IMR-90 (cell line): ENCODE measurements at regions not wholly inside any gene's neighbourhood (a gene's known extent, or its start where the extent isn't known, plus 50 kb on each side); places are given as distances from the start of the nearest gene placed in this dataset.

Source experiments
- ATAC-seq: fragments of 200-7000 bp; cut with Tn5 transposase; 2 replicates; pipeline ENCODE4 v1.9.1; 2020; ENCODE audit warnings: low read depth, mild to moderate bottlenecking, moderate library complexity
- BruUV-seq: library from RNA; stranded (reverse); fragments of 400-500 nt; replicated peaks from 2 replicates; lab custom pipeline; 2021; lab: Mats Ljungman, UMichigan
- CTCF ChIA-PET: fragments of 300-600 bp; formaldehyde crosslinking; extraction: SDS; loops from one replicate; lab custom pipeline; 2021; ENCODE audit warnings: antibody characterized with exemption; lab: Yijun Ruan, JAX
- POLR2A ChIA-PET: fragments of 300-600 bp; sonication (Branson Sonifier 250); formaldehyde crosslinking; loops from one replicate; lab custom pipeline; 2022; ENCODE audit warnings: antibody characterized with exemption; ENCODE audit not compliant: unreplicated experiment; lab: Charles Lee
- DNase-seq: peaks from one replicate; pipeline ENCODE4 v3.0.0; 2013
- H2AFZ ChIP-seq: replicated peaks from 2 replicates; pipeline ENCODE3; 2013; ENCODE audit warnings: low read length, mild to moderate bottlenecking; ENCODE audit not compliant: poor library complexity
- H2AK5ac ChIP-seq: 2 replicates; pipeline ENCODE4 v1.6.1; 2013; ENCODE audit warnings: low read depth, low read length, inconsistent platforms
- H2AK9ac ChIP-seq: replicated peaks from 2 replicates; pipeline ENCODE3; 2013; ENCODE audit warnings: mild to moderate bottlenecking, low read depth, low read length, moderate library complexity; ENCODE audit not compliant: poor library complexity
- H2BK120ac ChIP-seq: 2 replicates; pipeline ENCODE4 v1.6.1; 2013; ENCODE audit warnings: low read depth, low read length, inconsistent platforms
- H2BK15ac ChIP-seq: 3 replicates; pipeline ENCODE4 v1.6.1; 2013; ENCODE audit warnings: low read depth, low read length, inconsistent platforms
- H2BK20ac ChIP-seq: 2 replicates; pipeline ENCODE4 v1.6.1; 2013; ENCODE audit warnings: low read depth, mild to moderate bottlenecking, inconsistent platforms, low read length, moderate library complexity
- H2BK5ac ChIP-seq: 2 replicates; pipeline ENCODE4 v1.6.1; 2013; ENCODE audit warnings: mild to moderate bottlenecking, low read depth, low read length, inconsistent platforms; ENCODE audit not compliant: poor library complexity, severe bottlenecking
- H3K14ac ChIP-seq: replicated peaks from 2 replicates; pipeline ENCODE4 v1.6.1; 2013; ENCODE audit warnings: low read depth, low read length, inconsistent platforms
- H3K18ac ChIP-seq: 2 replicates; pipeline ENCODE4 v1.6.1; 2013; ENCODE audit warnings: low read depth, low read length, control low read depth
- H3K23ac ChIP-seq: 2 replicates; pipeline ENCODE4 v1.6.1; 2013; ENCODE audit warnings: low read depth, low read length, inconsistent platforms
- H3K27ac ChIP-seq: 2 replicates; pipeline ENCODE4 v1.5.1; 2013; ENCODE audit warnings: mild to moderate bottlenecking, control low read depth, low read length; ENCODE audit not compliant: insufficient read depth
- H3K27me3 ChIP-seq: 2 replicates; pipeline ENCODE4 v1.6.1; 2013; ENCODE audit warnings: low read length; ENCODE audit not compliant: control insufficient read depth, insufficient read depth
- H3K36me3 ChIP-seq: 2 replicates; pipeline ENCODE4 v1.6.1; 2013; ENCODE audit warnings: low read length, mixed read lengths; ENCODE audit not compliant: control insufficient read depth, insufficient read depth
- H3K4ac ChIP-seq: 2 replicates; pipeline ENCODE4 v1.6.1; 2013; ENCODE audit warnings: low read depth, low read length, inconsistent platforms
- H3K4me1 ChIP-seq: 2 replicates; pipeline ENCODE4 v1.6.1; 2013; ENCODE audit warnings: low read length, mixed read lengths; ENCODE audit not compliant: control insufficient read depth, insufficient read depth
- H3K4me2 ChIP-seq: 2 replicates; pipeline ENCODE4 v1.6.1; 2013; ENCODE audit warnings: low read depth, mild to moderate bottlenecking, control low read depth, low read length, moderate library complexity
- H3K4me3 ChIP-seq: 2 replicates; pipeline ENCODE4 v1.5.1; 2013; ENCODE audit warnings: low read depth, mild to moderate bottlenecking, control low read depth, low read length, moderate library complexity; ENCODE audit not compliant: insufficient read depth
- H3K56ac ChIP-seq: 2 replicates; pipeline ENCODE4 v1.6.1; 2013; ENCODE audit warnings: low read length, inconsistent platforms; ENCODE audit not compliant: insufficient read depth; ENCODE audit errors: extremely low read depth
- H3K79me1 ChIP-seq, 2 experiments: 2 replicates each; pipeline ENCODE4 v1.6.1; 2013; ENCODE audit warnings: low read length in 2 of 2, inconsistent platforms in 1 of 2, low read depth in 1 of 2
- H3K9ac ChIP-seq: 2 replicates; pipeline ENCODE4 v1.6.1; 2013; ENCODE audit warnings: low read depth, low read length, control low read depth
- H3K9me1 ChIP-seq: 2 replicates; pipeline ENCODE4 v1.6.1; 2013; ENCODE audit warnings: low read length, inconsistent platforms; ENCODE audit not compliant: insufficient read depth
- H3K9me3 ChIP-seq: 2 replicates; pipeline ENCODE4 v1.6.1; 2013; ENCODE audit warnings: low read length; ENCODE audit not compliant: control insufficient read depth, insufficient read depth
- H4K20me1 ChIP-seq: 2 replicates; pipeline ENCODE4 v1.6.1; 2013; ENCODE audit warnings: low read length, inconsistent platforms; ENCODE audit not compliant: insufficient read depth
- H4K5ac ChIP-seq: 2 replicates; pipeline ENCODE4 v1.6.1; 2013; ENCODE audit warnings: mild to moderate bottlenecking, low read depth, low read length, control low read depth
- H4K8ac ChIP-seq, 2 experiments: 2 replicates each; pipeline ENCODE4 v1.6.1; 2013; ENCODE audit warnings: low read depth in 2 of 2, low read length in 2 of 2, control low read depth in 1 of 2, inconsistent platforms in 1 of 2
- H4K91ac ChIP-seq: 2 replicates; pipeline ENCODE4 v1.6.1; 2013; ENCODE audit warnings: low read depth, low read length, inconsistent platforms; ENCODE audit not compliant: insufficient read depth
- CEBPB ChIP-seq: IDR thresholded peaks from 2 replicates; pipeline ENCODE4 v1.6.1; 2012; ENCODE audit warnings: low read depth, low read length, improper control_type of control experiment
- FOS ChIP-seq: fragments of 150-350 bp; IDR thresholded peaks from 2 replicates; pipeline ENCODE4 v1.6.1; 2016; ENCODE audit warnings: low read depth, low read length
- NFE2L2 ChIP-seq: fragments of 150-350 bp; IDR thresholded peaks from 2 replicates; pipeline ENCODE4 v1.6.1; 2016; ENCODE audit warnings: low read depth, mild to moderate bottlenecking, low read length
- RCOR1 ChIP-seq: IDR thresholded peaks from 2 replicates; pipeline ENCODE4 v1.6.1; 2012; ENCODE audit warnings: mild to moderate bottlenecking, low read length, improper control_type of control experiment; ENCODE audit not compliant: insufficient replicate concordance
- RFX5 ChIP-seq: IDR thresholded peaks from 2 replicates; pipeline ENCODE4 v1.8.0; 2012; ENCODE audit warnings: low read depth, mild to moderate bottlenecking, low read length, moderate library complexity
- WGBS, 2 experiments: methylation state at CpG; one replicate each; pipeline versions ENCODE4 v1.1.5 to v1.1.7; 2013; ENCODE audit warnings: missing lambda C conversion rate in 2 of 2; ENCODE audit not compliant: insufficient read length in 1 of 2; ENCODE audit errors: extremely low coverage in 2 of 2; 5-methylcytosine and 5-hydroxymethylcytosine counted together
- dilution Hi-C: fragments of 300-500 bp; cut with HindIII; formaldehyde crosslinking; loops from one replicate; pipeline ENCODE4 v1.14.3; 2018; ENCODE audit warnings: low sequenced_read_pairs; ENCODE audit not compliant: unreplicated experiment
- in situ Hi-C: fragments of 300-500 bp; cut with MboI; formaldehyde crosslinking; loops from 3 replicates; pipeline ENCODE4 v1.14.3; 2019; ENCODE audit warnings: low sequenced_read_pairs, inconsistent platforms, mixed read lengths
- intact Hi-C: fragments of 100-400 bp; cut with micrococcal nuclease; formaldehyde crosslinking; loops from 2 replicates; pipeline ENCODE4 v1.10.0; 2022
- TF ChIP-seq, protein P1 (sequence below): fragments of 150-350 bp; IDR thresholded peaks from 2 replicates; pipeline ENCODE4 v1.6.1; 2017; ENCODE audit warnings: mild to moderate bottlenecking, antibody characterized with exemption, low read length, low read depth
- TF ChIP-seq, protein P2 (sequence below): fragments of 150-350 bp; IDR thresholded peaks from 2 replicates; pipeline ENCODE4 v1.6.1; 2016; ENCODE audit warnings: low read depth, mild to moderate bottlenecking, low read length, moderate library complexity, borderline replicate concordance

DNA sequence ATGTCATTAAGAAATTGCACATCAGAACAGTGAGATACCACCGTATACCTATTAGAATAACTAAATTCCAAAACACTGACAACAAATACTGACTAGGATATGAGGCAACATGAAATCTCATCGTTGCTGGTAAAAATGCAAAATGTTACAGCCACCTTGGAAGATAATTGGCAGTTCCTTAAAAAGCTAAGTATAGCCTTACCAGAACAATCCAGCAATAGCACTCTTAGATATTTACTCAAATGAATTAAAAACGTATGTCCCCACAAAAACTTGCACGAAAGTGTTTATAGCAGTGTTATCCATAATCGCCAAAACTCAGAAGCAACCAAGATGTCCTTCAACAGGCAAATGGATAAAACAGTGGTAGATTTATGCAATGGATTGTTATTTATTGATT, 241.7 kb downstream of the EPHA4 start:
- H4K91ac ChIP-seq: no peak overlapping the region
- no peak overlapping the region for H3K56ac ChIP-seq
- ChIA-PET POLR2A (no interaction called here), CTCF (no interaction called here)
- no peak overlapping the region for H3K9ac ChIP-seq
- H2AK5ac ChIP-seq: no peak overlapping the region
- H2AK9ac ChIP-seq: no peak overlapping the region
- no peaks in the 10 kb centered on the region for H3K79me1 ChIP-seq
- H2BK120ac ChIP-seq: no peak overlapping the region
- no TSS peak for BruUV-seq
- H3K4me3 ChIP-seq: no peak overlapping the region
- no peak overlapping the region for H3K4ac ChIP-seq
- no peak overlapping the region for H4K8ac ChIP-seq
- no peak overlapping the region for H3K18ac ChIP-seq
- no peaks in the 10 kb centered on the region for H3K27me3 ChIP-seq
- intact Hi-C loops: no loop called here
- H3K9me1 ChIP-seq: no peaks in the 10 kb centered on the region
- TF ChIP-seq RCOR1 (no peak), NFE2L2 (no peak), FOS (no peak), CEBPB (no peak), RFX5 (no peak)
- TF ChIP-seq, protein P1, sequence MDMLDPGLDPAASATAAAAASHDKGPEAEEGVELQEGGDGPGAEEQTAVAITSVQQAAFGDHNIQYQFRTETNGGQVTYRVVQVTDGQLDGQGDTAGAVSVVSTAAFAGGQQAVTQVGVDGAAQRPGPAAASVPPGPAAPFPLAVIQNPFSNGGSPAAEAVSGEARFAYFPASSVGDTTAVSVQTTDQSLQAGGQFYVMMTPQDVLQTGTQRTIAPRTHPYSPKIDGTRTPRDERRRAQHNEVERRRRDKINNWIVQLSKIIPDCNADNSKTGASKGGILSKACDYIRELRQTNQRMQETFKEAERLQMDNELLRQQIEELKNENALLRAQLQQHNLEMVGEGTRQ: no peak
- TF ChIP-seq, protein P2, sequence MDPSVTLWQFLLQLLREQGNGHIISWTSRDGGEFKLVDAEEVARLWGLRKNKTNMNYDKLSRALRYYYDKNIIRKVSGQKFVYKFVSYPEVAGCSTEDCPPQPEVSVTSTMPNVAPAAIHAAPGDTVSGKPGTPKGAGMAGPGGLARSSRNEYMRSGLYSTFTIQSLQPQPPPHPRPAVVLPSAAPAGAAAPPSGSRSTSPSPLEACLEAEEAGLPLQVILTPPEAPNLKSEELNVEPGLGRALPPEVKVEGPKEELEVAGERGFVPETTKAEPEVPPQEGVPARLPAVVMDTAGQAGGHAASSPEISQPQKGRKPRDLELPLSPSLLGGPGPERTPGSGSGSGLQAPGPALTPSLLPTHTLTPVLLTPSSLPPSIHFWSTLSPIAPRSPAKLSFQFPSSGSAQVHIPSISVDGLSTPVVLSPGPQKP: no peak
- H3K14ac ChIP-seq: no peak overlapping the region
- H3K36me3 ChIP-seq: no peaks in the 10 kb centered on the region
- no peak for DNase-seq
- ATAC-seq: no peak
- H4K5ac ChIP-seq: no peak overlapping the region
- 80% methylated on average over 1 of the region's 5 CpGs; no CpG with 5 or more reads in 1 of the 2 experiments for WGBS, 2 experiments
- H3K4me2 ChIP-seq: no peak overlapping the region
- dilution Hi-C loops: no loop called here
- no peak overlapping the region for H2AFZ ChIP-seq
- H2BK15ac ChIP-seq: no peak overlapping the region
- no peaks in the 10 kb centered on the region for H4K20me1 ChIP-seq
- H2BK5ac ChIP-seq: no peak overlapping the region
- no peak overlapping the region for H2BK20ac ChIP-seq
- no peak overlapping the region for H3K27ac ChIP-seq
- H3K4me1 ChIP-seq: no peaks in the 10 kb centered on the region
- H3K23ac ChIP-seq: no peak overlapping the region
- H3K9me3 ChIP-seq: no peaks in the 10 kb centered on the region
- in situ Hi-C loops: no loop called here
